ENCODE measurements at regions not wholly inside any gene's neighbourhood (a gene's known extent, or its start where the extent isn't known, plus 50 kb on each side); places are given as distances from the start of the nearest gene placed in this dataset.

DNA sequence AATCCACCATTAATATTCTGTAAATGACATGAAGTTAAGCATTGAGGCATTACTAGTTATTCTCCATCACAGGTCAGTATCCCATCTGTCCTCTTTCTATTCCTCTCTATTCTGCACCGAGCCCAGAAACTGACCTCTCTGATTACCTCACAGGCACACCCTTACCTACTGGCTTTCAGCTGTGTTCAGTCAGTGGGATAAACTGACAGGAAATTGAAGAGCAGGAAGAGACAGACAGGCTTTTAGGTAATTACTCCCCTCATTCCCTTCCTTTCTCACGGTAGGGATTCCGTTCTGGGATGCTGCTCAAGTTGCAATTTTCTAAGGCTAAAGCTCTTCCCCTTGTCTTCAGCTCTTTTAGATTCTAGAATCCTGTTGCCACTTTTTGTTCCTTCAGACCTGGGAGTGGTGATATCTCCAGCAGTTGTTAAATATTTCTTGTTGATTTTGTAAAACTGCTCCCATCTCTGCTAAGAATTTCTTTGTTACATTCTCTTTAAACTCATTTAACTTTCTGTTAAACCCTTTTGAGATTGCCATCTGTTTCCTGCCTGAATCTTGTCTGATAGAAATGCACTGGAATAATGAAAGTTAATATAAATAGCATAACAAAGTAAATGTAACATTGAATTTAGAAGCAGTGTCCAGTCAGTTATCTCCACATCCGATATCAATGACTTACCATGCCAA, 1063.4 kb downstream of the PLA2G4A start:
- in situ Hi-C loops (cut with HindIII; ENCODE audit: low pct_unique_long_range_greater_than_20kb, low sequenced_read_pairs), result no loop called here
- DNase-seq (ENCODE audit: low read depth, low spot score), result no peak

DNA sequence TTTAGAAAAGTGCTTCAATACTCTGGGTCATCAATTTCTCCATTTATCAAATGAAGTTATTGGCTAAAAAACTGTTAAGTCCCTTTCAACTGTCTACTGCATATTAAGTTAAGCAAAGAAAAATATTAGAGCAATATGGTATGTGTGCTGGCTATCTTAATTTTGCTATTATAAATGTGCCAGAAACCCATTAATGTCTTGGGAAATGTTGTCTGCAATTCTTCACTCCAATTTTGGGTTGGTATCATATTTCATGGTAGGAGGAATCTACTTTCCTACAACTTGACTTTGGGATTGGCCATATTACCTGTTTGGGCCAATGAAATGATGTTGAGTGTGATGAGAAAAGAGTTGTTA, 1063.9 kb downstream of the PLA2G4A start:
- no peak for DNase-seq (ENCODE audit: low read depth, low spot score)
- in situ Hi-C loops (cut with HindIII; ENCODE audit: low pct_unique_long_range_greater_than_20kb, low sequenced_read_pairs), result no loop called here

DNA sequence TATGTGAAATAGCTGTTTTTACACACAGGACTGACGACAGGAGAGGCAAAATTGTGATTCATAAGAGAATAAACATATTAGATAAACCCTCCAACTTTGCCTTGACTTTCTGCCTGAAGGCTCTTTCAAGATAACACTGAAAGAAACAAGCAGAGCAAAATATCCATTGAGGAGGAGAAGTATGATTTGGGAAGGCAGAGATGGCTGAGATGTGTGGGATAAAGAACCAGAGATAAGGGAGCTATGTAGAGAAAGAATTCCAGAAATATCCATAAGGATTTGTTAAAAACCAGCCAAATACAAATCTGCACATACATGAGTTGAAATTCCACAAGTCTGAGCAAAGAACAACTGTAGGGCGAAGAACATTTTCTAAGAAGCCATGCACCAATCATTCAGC, 1064.7 kb downstream of the PLA2G4A start:
- DNase-seq (ENCODE audit: low read depth, low spot score), result no peak
- in situ Hi-C loops (cut with HindIII; ENCODE audit: low pct_unique_long_range_greater_than_20kb, low sequenced_read_pairs), result no loop called here

- DNase-seq (ENCODE audit: low read depth, low spot score), result no peak
- in situ Hi-C loops (cut with HindIII; ENCODE audit: low pct_unique_long_range_greater_than_20kb, low sequenced_read_pairs), result no loop called here
Observed at GRCh38 chr1:187894349-187894748, 1065.6 kb downstream of the PLA2G4A start.

GRCh38 chr1:187903223-187903622, 1074.5 kb downstream of the PLA2G4A start:
- no peak for DNase-seq (ENCODE audit: low read depth, low spot score)
- in situ Hi-C loops (cut with HindIII; ENCODE audit: low pct_unique_long_range_greater_than_20kb, low sequenced_read_pairs), result no loop called here

DNA sequence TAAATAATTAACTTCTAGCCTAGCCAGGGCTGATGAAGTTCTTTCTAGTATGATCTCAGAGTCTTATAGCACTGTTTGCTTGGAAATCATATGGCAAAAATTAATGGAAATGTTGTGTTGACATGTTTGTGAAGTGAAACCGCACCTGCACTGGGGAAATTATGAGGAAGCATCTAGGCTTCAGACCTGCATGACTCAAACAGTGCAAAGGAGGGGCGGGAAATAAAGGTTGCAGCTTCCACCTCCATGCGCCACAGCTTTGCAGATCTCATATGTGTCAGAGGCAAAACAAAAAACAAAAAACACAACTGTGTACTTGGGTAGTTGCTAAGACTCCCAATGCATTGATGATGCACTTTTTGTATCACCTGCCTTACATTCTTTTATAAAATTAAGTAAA, 1080.6 kb downstream of the PLA2G4A start:
- no peak for DNase-seq (ENCODE audit: low read depth, low spot score)
- in situ Hi-C loops (cut with HindIII; ENCODE audit: low pct_unique_long_range_greater_than_20kb, low sequenced_read_pairs), result no loop called here

DNA sequence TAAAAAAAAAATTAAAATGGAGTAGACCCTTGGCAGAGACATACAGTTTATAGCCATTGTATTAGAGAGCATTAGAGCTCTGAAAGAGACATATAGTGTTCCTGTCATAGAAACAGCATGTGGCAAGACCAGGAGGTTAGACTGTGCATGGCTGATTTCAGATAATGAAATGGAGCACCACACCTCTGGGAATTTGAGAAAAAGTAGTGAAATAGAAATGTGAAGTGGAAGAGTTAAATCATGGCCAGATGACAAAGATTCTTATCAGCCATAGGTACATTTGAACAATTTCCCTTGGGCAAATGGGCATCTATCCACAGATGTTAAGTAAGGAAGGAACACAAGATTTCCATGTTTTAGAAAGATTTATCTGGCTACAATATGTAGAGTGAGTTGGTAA, 1083.1 kb downstream of the PLA2G4A start:
- DNase-seq (ENCODE audit: low read depth, low spot score), result no peak

GRCh38 chr1:187920976-187921375, 1092.2 kb downstream of the PLA2G4A start:
- DNase-seq (ENCODE audit: low read depth, low spot score), result no peak
- in situ Hi-C loops (cut with HindIII; ENCODE audit: low pct_unique_long_range_greater_than_20kb, low sequenced_read_pairs), result no loop called here

More for the DNA sequence above, 1083.1 kb downstream of the PLA2G4A start:
- in situ Hi-C loops (cut with HindIII; ENCODE audit: low pct_unique_long_range_greater_than_20kb, low sequenced_read_pairs), result no loop called here

- in situ Hi-C loops (cut with HindIII; ENCODE audit: low pct_unique_long_range_greater_than_20kb, low sequenced_read_pairs), result no loop called here
Observed at GRCh38 chr1:187921426-187921825, 1092.7 kb downstream of the PLA2G4A start.

GRCh38 chr1:187922255-187922654, 1093.5 kb downstream of the PLA2G4A start:
- in situ Hi-C loops (cut with HindIII; ENCODE audit: low pct_unique_long_range_greater_than_20kb, low sequenced_read_pairs), result no loop called here
- DNase-seq (ENCODE audit: low read depth, low spot score), result no peak

More at GRCh38 chr1:187921426-187921825, 1092.7 kb downstream of the PLA2G4A start:
- DNase-seq (ENCODE audit: low read depth, low spot score), result no peak

DNA sequence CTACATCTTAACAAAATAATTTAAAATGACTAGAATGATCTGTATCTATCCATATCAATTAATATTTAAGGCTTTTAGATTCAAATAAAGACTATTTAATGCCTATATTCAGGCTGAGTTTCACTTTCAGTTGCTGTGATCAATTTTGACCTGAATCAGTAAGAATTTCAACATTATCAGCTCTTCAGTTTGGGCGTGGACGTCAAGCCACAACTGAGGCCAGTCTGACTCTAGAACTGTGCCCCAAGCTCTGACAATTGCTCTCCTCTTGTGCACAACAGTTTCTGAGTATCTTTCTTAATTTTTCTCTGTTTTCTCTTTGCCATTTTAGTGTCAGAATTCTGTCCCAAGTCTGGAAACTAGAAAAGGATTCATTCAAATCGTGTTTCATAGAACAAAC, 1095.5 kb downstream of the PLA2G4A start:
- in situ Hi-C loops (cut with HindIII; ENCODE audit: low pct_unique_long_range_greater_than_20kb, low sequenced_read_pairs), result no loop called here
- no peak for DNase-seq (ENCODE audit: low read depth, low spot score)

DNA sequence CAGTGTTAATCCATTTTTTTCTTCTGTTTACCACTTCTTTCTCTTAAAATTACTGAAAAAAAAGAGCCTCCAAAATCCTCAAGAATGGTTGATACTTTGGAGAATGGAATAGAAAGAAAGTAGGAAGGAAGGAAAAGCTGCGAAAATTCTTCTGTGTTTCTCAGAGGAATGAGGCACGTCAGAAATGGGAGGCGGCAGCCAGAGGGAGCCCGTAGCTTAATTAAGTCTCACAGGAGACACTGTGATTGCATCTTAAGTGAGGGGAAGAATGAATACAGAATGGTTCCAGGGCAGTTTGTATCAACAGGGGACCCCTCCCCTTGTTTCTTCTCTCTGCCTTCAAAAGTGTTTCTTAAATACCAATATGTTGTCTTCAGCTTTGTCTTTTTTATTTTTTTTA, 1099.5 kb downstream of the PLA2G4A start:
- in situ Hi-C loops (cut with HindIII; ENCODE audit: low pct_unique_long_range_greater_than_20kb, low sequenced_read_pairs), result no loop called here
- DNase-seq (ENCODE audit: low read depth, low spot score), result peak; percentile 63

- in situ Hi-C loops (cut with HindIII; ENCODE audit: low pct_unique_long_range_greater_than_20kb, low sequenced_read_pairs), result no loop called here
- DNase-seq (ENCODE audit: low read depth, low spot score), result no peak
Observed at GRCh38 chr1:187928696-187929095, 1099.9 kb downstream of the PLA2G4A start.

DNA sequence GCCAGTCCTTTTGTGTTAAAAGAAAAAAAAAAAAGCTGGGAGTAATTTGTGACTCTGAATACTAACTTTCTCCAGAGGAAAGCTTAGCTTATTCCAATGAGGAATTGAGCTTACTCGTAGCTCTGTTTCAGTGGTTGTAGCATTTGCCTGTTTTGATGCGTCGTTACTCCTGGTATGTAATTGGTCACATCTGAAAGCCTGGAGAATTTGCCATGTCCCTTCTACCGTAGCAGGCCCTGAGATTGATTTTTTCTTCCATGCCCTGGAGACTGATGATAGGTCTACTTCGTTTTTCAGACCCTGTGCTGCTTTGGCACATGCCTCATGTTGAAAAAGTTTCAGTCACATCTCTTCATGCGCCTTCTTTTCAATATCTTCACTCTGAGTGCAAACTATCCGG, 1103.0 kb downstream of the PLA2G4A start:
- no peak for DNase-seq (ENCODE audit: low read depth, low spot score)
- in situ Hi-C loops (cut with HindIII; ENCODE audit: low pct_unique_long_range_greater_than_20kb, low sequenced_read_pairs), result no loop called here

DNA sequence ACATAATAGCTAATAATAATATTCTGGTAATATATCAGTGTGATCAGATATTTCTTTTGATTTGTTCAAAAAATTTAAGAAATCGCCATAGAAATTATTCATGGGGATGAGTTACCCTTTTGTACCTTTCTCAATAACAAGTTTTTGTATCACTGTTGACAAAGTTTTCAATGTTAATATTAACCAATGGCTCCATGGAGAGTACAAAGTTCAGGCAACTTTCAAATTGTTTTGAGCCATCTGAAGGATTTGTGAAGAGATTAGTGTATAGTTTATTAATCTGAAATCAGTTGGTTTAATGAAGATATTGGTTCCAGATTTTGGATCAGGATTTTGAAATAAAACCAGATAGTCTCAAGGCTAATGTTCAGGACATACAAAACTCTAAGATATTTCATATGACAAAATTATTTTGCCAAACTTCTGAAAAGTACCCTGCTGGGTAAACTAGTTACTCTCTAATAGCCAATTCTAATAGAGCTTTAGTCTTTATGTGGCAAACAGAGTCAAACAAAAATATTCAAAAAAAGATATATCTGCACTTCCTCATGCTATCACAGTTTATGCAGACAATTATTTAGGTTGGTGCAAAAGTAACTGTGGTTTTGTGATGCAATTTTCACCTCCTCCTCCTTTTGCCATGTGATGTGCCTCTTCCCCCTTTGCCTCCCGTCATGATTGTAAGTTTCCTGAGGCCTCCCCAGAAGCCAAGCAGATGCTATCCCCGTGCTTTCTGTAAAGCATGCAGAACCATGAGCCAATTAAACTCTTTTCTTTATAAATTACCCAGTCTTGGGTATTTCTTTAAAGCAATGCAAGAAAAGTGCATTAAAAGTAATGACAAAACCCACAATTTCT, 1105.0 kb downstream of the PLA2G4A start:
- in situ Hi-C loops (cut with HindIII; ENCODE audit: low pct_unique_long_range_greater_than_20kb, low sequenced_read_pairs), result no loop called here

GRCh38 chr1:187936667-187937066, 1107.9 kb downstream of the PLA2G4A start:
- in situ Hi-C loops (cut with HindIII; ENCODE audit: low pct_unique_long_range_greater_than_20kb, low sequenced_read_pairs), result no loop called here

More for the DNA sequence above, 1105.0 kb downstream of the PLA2G4A start:
- no peak for DNase-seq (ENCODE audit: low read depth, low spot score)

DNA sequence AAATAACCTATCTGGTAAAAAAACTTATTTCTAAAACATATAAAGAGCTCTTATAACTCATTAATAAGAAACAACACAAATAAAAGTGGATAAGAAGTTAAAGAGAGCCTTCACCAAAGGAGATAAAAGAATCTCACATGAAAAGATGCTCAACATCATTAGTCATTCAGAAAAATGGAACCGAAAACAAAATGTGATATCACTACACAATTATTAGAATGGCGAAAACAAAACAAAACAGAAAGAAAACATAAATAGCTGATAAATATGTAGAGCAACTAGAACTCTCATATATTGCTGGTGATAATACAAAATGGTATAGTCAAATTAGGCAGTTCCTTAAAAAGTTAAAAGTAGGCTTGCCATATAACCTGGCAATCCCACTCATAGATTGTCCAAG, 1109.3 kb downstream of the PLA2G4A start:
- in situ Hi-C loops (cut with HindIII; ENCODE audit: low pct_unique_long_range_greater_than_20kb, low sequenced_read_pairs), result no loop called here
- DNase-seq (ENCODE audit: low read depth, low spot score), result no peak

More at GRCh38 chr1:187936667-187937066, 1107.9 kb downstream of the PLA2G4A start:
- DNase-seq (ENCODE audit: low read depth, low spot score), result no peak

GRCh38 chr1:187942986-187943385, 1114.2 kb downstream of the PLA2G4A start:
- in situ Hi-C loops (cut with HindIII; ENCODE audit: low pct_unique_long_range_greater_than_20kb, low sequenced_read_pairs), result no loop called here

More at GRCh38 chr1:187942986-187943385, 1114.2 kb downstream of the PLA2G4A start:
- no peak for DNase-seq (ENCODE audit: low read depth, low spot score)

Data from SK-MEL-5 (cell line).